SU-DHL-6 (cell line): ENCODE measurements at regions not wholly inside any gene's neighbourhood (a gene's known extent, or its start where the extent isn't known, plus 50 kb on each side); places are given as distances from the start of the nearest gene placed in this dataset.

Experiments used
- CTCF ChIP-seq: fragments of 200-600 bp; sonication (generic); IDR thresholded peaks from one replicate; pipeline ENCODE4 v1.5.1; 2017; ENCODE audit warnings: antibody characterized with exemption, mild to moderate bottlenecking, low read length, moderate library complexity; ENCODE audit not compliant: insufficient read depth, poor library complexity, severe bottlenecking
- EZH2phosphoT487 ChIP-seq: fragments of 200-600 bp; sonication (generic), shearing (Covaris generic); conservative IDR thresholded peaks from 2 replicates; pipeline ENCODE4 v1.6.1; 2018; ENCODE audit warnings: mild to moderate bottlenecking, antibody characterized with exemption, low read length, moderate library complexity, mixed read lengths

- no peak for TF ChIP-seq CTCF
- TF ChIP-seq EZH2phosphoT487, result no peak
Observed at GRCh38 chr3:88997260-88997659, 110.2 kb upstream of the EPHA3 start.
